RWPE2 (cell line): ENCODE measurements at regions not wholly inside any gene's neighbourhood (a gene's known extent, or its start where the extent isn't known, plus 50 kb on each side); places are given as distances from the start of the nearest gene placed in this dataset.
"Not testable (repeated sequence)": the region's sequence is repeated elsewhere in the genome, so short reads cannot be mapped to it uniquely, and the experiment has no call there.

Experiments used
- ATAC-seq: fragments of 200-7000 bp; cut with Tn5 transposase; 3 replicates; pipeline ENCODE4 v1.9.1; 2021; ENCODE audit warnings: low read depth
- DNase-seq: peaks from one replicate; pipeline ENCODE4 v3.0.0-alpha.2; 2020; ENCODE audit warnings: low spot score
- H3K27ac ChIP-seq: fragments of 450-650 bp; 2 replicates; pipeline ENCODE4 v1.5.1; 2017; ENCODE audit warnings: mild to moderate bottlenecking; ENCODE audit not compliant: poor library complexity, severe bottlenecking
- H3K27me3 ChIP-seq: fragments of 250-450 bp; sonication (Bioruptor Pico); 2 replicates; pipeline ENCODE4 v1.5.1; 2021; ENCODE audit warnings: mild to moderate bottlenecking, moderate library complexity; ENCODE audit not compliant: insufficient read depth, poor library complexity, severe bottlenecking
- H3K36me3 ChIP-seq: fragments of 250-450 bp; sonication (Bioruptor Pico); 2 replicates; pipeline ENCODE4 v1.5.1; 2020; ENCODE audit warnings: low read depth, mild to moderate bottlenecking, moderate library complexity
- H3K4me1 ChIP-seq: fragments of 250-450 bp; sonication (Bioruptor Pico); 2 replicates; pipeline ENCODE4 v1.5.1; 2021; ENCODE audit warnings: mild to moderate bottlenecking, moderate library complexity; ENCODE audit not compliant: insufficient read depth, poor library complexity, severe bottlenecking
- H3K4me3 ChIP-seq: fragments of 250-450 bp; sonication (Bioruptor Pico); 2 replicates; pipeline ENCODE4 v1.5.1; 2021; ENCODE audit warnings: mild to moderate bottlenecking, moderate library complexity; ENCODE audit not compliant: severe bottlenecking
- H3K9me3 ChIP-seq: fragments of 250-450 bp; sonication (Bioruptor Pico); 2 replicates; pipeline ENCODE4 v1.5.1; 2021; ENCODE audit warnings: mild to moderate bottlenecking, moderate library complexity; ENCODE audit not compliant: severe bottlenecking
- CTCF ChIP-seq: fragments of 450-650 bp; IDR thresholded peaks from one replicate; pipeline ENCODE4 v1.5.1; 2017; ENCODE audit warnings: mild to moderate bottlenecking, moderate library complexity; ENCODE audit not compliant: poor library complexity, severe bottlenecking

GRCh38 chr2:181792906-181793305 lies 98.6 kb upstream of the ITPRID2 start:
- Histone ChIP-seq H3K27me3 (no peaks in the 10 kb centered on the region), H3K27ac (no peak overlapping the region), H3K4me3 (no peak overlapping the region), H3K4me1 (peaks cover 36% of the 10 kb centered on the region), H3K36me3 (no peaks in the 10 kb centered on the region), H3K9me3 (no peaks in the 10 kb centered on the region)
- ATAC-seq (no peak), DNase-seq (no peak)
- no peak for TF ChIP-seq CTCF

- TF ChIP-seq CTCF = no peak
- no peak for ATAC-seq
- H3K27me3 ChIP-seq = no peaks in the 10 kb centered on the region
- no peaks in the 10 kb centered on the region for H3K9me3 ChIP-seq
- H3K36me3 ChIP-seq = no peaks in the 10 kb centered on the region
- DNase-seq = no peak
- H3K27ac ChIP-seq = no peak overlapping the region
- no peak overlapping the region for H3K4me3 ChIP-seq
- H3K4me1 ChIP-seq = no peaks in the 10 kb centered on the region
Measured at GRCh38 chr2:181798022-181798421, 93.5 kb upstream of the ITPRID2 start.

- H3K36me3 ChIP-seq, H3K27ac ChIP-seq, H3K9me3 ChIP-seq, ATAC-seq, DNase-seq, H3K4me3 ChIP-seq, H3K27me3 ChIP-seq: not testable (repeated sequence)
- H3K4me1 ChIP-seq = peaks cover 12% of the 10 kb centered on the region
Measured at GRCh38 chr2:181802300-181802699, 89.2 kb upstream of the ITPRID2 start.

- not testable (repeated sequence) for H3K27ac ChIP-seq, H3K4me3 ChIP-seq, ATAC-seq, DNase-seq, H3K27me3 ChIP-seq, H3K36me3 ChIP-seq, H3K9me3 ChIP-seq
- H3K4me1 ChIP-seq = peaks cover 12% of the 10 kb centered on the region
Measured at GRCh38 chr2:181803903-181804799, 87.4 kb upstream of the ITPRID2 start.

- Histone ChIP-seq H3K9me3 (no peaks in the 10 kb centered on the region), H3K27ac (no peak overlapping the region), H3K4me1 (peaks cover 18% of the 10 kb centered on the region), H3K36me3 (no peaks in the 10 kb centered on the region), H3K27me3 (no peaks in the 10 kb centered on the region), H3K4me3 (no peak overlapping the region)
- ATAC-seq = no peak
- no peak for DNase-seq
- no peak for TF ChIP-seq CTCF
Measured at GRCh38 chr2:181805228-181806038, 86.1 kb upstream of the ITPRID2 start.
